Renal pelvis (tissue), 1 donor: ENCODE measurements at regions not wholly inside any gene's neighbourhood (a gene's known extent, or its start where the extent isn't known, plus 50 kb on each side); places are given as distances from the start of the nearest gene placed in this dataset.

ENCODE experiments used
- DNase-seq: peaks from one replicate; pipeline ENCODE4 v3.0.0-alpha.2; 2013

DNA sequence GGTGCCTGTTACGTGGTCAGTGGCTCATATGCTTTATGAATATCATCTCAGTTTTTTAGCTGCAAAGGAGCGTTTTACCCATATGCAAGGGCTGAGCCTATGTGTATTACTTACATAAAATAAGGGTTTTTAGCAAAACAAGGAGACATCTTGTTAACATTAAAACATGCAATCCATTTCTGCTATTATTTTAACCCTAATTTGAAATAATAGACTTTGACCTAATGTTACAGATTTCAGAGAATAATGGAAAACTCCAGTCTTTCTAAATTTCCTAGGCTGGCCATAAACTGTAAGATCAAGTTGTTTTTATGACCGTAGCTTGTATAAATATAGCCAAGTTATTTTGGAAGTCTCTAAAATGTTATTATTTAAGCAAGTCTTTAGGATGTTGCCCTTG is 121.1 kb upstream of the SEMA6A start:
- DNase-seq: peak; percentile 19

DNA sequence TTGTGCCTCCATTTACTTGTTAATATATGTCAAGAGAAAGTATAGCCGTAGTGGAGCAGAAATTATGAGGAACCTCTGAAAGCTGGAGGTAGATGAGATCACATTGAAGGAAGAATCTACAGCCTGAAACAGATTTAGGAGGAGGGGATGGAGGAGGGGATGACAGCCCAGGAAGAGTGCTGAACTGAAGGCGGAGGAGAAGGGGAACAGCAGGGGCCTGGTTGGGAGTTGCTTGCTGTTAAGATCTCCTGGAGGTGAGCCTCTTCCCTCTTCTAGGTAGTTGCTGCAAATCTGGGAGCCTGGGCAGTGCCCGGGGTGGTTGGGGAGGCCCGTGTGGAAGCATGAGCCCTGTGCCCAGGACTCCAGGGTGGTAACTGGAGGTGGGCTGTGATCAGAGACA is 111.8 kb upstream of the SEMA6A start:
- DNase-seq: no peak

DNA sequence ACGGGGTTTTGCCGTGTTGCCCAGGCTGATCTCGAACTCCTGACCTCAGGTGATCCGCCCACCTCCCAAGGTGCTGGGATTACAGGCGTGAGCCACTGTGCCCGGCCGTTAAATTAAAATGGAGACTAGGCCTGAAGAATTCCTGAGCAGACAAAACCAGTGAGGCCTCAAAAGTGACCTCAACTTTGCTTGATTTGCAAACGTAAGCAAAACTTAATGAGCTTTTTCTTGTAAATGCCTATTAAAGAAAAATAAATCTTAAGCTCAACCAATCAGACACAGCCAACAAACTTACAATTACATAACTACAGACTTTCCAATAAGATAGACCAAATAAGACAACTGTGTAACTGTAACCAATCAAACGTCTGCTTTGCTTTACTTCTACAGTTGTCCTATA is 111.3 kb upstream of the SEMA6A start:
- no peak for DNase-seq

- no peak for DNase-seq
Observed at GRCh38 chr5:116685069-116685468, 110.4 kb upstream of the SEMA6A start.

GRCh38 chr5:116681334-116682013 is 106.9 kb upstream of the SEMA6A start:
- no peak for DNase-seq

- no peak for DNase-seq
Observed at GRCh38 chr5:116675626-116675910, 100.9 kb upstream of the SEMA6A start.

- DNase-seq: no peak
Observed at GRCh38 chr5:116674881-116675625, 100.4 kb upstream of the SEMA6A start.

- DNase-seq: no peak
Observed at GRCh38 chr5:116673453-116673852, 98.8 kb upstream of the SEMA6A start.

DNA sequence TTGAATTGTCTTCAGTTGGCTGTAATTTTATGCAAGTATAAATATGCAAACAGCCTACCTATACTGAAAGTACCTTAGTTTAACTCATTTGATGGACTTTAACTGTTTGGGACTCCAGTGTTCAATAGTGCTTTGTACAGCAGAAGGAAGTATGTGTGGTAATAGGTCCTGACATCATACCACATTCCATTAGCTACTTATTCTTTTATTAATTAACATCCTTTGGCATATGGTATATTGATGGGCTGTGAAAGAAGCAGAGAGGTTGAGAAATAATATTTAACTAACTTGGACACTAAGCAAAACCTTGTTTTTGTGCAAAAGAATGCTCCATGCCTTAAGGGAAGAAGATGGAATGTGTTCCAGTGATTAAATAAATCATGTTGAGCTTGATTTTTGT is 97.6 kb upstream of the SEMA6A start:
- DNase-seq: no peak

DNA sequence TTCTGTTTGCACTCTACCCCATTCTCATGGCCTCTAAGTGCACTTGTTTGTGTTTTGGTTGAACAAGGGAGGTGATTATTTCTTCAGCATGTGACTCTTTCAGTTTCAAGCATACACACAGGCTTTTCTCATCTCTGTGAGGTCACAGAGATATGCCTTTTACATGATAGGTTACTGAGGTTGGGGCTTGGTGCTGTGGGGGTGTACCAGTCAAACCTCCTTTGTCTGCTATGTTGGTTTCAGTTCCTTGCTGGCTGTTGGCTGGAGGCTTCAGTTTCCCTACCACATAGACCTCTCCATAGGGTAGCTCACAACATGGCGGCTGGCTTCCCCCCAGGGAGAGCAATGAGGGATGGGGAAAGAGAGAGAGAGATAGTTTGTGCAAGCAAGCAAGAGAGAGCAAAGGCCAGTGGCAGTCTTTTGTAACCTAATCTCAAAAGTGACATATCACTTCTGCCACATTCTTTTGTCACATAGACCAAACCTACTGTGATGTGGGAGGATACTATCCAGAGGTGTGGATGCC is 96.7 kb upstream of the SEMA6A start:
- no peak for DNase-seq

- no peak for DNase-seq
Observed at GRCh38 chr5:116669261-116670031, 94.8 kb upstream of the SEMA6A start.

GRCh38 chr5:116668390-116668789 is 93.8 kb upstream of the SEMA6A start:
- no peak for DNase-seq

- DNase-seq: no peak
Observed at GRCh38 chr5:116666901-116667300, 92.3 kb upstream of the SEMA6A start.

- DNase-seq: no peak
Observed at GRCh38 chr5:116664988-116665387, 90.4 kb upstream of the SEMA6A start.

DNA sequence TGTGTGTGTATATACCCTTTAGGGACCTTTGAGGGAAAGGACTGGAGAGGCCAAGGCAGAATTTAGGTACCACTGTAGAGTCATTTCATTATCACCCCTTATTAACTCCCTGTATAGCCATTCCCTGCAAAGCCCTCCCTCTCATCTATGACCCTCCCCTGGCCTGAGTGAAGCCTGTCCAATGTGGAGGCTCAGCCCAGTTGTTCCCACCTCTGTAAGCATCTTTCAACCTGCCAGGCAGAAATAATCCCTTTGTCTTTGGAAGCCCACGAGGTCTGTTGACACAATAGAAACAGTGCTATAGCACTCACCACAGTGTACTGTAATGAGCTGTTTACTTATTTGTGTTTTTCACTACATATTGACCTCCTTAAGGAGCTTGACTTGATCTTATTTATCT is 88.5 kb upstream of the SEMA6A start:
- DNase-seq: no peak

- no peak for DNase-seq
Observed at GRCh38 chr5:116661419-116661818, 86.8 kb upstream of the SEMA6A start.

DNA sequence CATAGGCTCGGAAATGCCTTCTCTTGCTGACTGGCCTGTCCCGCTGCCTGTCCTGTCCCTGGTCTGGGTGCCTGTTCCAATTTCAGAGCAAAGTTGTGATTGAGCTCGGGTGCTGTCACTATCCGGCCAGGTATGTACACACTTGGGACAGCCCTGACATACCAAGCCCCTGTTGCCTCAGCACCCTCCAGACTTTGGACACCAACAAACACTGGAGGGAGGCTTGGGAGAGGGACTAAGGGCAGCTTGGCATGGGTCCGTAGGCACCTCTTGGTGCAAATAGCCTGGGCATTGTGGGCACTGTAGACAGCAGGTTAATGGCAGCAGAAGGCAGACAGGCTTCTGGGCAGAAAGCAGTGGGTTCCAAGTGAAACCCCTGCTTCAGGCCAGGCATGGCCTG is 86.3 kb upstream of the SEMA6A start:
- no peak for DNase-seq

DNA sequence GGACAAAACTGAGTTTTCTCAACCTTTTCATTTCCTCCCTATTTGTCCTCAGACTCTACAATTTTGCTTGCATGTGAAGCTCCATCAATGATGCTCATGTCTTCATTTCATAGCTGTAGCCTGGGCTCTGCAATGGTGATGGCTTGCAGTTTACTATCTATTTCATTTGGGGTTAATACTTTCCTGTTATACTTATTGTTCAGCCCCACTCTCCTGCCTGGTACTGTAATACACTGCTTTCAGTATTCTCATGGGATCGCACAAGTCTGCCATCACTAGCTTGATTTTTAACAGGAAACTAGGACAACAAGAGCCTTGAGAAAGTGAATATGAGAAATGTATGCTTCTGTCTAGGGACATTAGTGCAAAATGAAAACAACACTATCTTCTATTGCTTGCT is 84.2 kb upstream of the SEMA6A start:
- no peak for DNase-seq

GRCh38 chr5:116658141-116658540 is 83.5 kb upstream of the SEMA6A start:
- DNase-seq: no peak

DNA sequence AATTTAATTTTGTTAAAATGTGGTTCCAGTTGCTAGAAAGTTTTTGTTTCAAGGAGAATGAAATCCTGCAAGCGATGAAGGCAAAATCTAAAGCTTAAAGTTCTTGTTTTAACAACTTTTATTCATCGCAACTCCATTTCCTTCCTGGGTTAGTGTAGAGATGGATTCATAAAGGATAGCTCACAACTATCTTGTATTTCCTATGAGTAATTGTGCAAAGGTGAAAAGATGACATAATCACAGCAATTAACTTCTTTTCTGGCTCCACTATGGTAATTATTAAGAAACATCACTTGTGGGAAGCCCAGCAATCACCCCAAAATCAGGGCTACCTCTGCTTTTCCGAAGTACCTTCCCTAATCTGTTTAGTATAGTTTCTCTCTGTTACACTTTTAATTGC is 80.8 kb upstream of the SEMA6A start:
- DNase-seq: no peak

GRCh38 chr5:116654925-116655324 is 80.3 kb upstream of the SEMA6A start:
- no peak for DNase-seq

GRCh38 chr5:116652903-116653302 is 78.3 kb upstream of the SEMA6A start:
- DNase-seq: no peak

- peak; percentile 15 for DNase-seq
Observed at GRCh38 chr5:116652196-116652729, 77.6 kb upstream of the SEMA6A start.
